Activated CD8-positive, alpha-beta T cell treated with anti-CD3 and anti-CD28 coated beads, Interleukin-2, amount 10 ng/mL, durations not matched to agents 7 days and 5 days (primary cell): ENCODE measurements at regions not wholly inside any gene's neighbourhood (a gene's known extent, or its start where the extent isn't known, plus 50 kb on each side); places are given as distances from the start of the nearest gene placed in this dataset.

ENCODE experiments used
- ATAC-seq: fragments of 150-1000 bp; cut with Tn5 transposase; one replicate; pipeline ENCODE4 v1.10.0; 2021; ENCODE audit warnings: moderate library complexity
- CTCF ChIA-PET: fragments of 350-600 bp; sonication (Branson Sonifier 250); formaldehyde crosslinking; loops from one replicate; lab custom pipeline; 2021; ENCODE audit warnings: antibody characterized with exemption; lab: Charles Lee
- POLR2A ChIA-PET: fragments of 350-600 bp; sonication (Branson Sonifier 250); formaldehyde crosslinking; loops from one replicate; lab custom pipeline; 2021; ENCODE audit warnings: antibody characterized with exemption; lab: Charles Lee
- DNase-seq: peaks from one replicate; pipeline ENCODE4 v3.0.0-alpha.2; 2020
- H3K27ac Mint-ChIP-seq: one replicate; pipeline ENCODE4 v1.8.0; 2021; ENCODE audit warnings: mild to moderate bottlenecking, mixed read lengths
- H3K27me3 Mint-ChIP-seq: one replicate; pipeline ENCODE4 v1.8.0; 2021; ENCODE audit warnings: low read depth, mixed read lengths
- H3K36me3 Mint-ChIP-seq: one replicate; pipeline ENCODE4 v1.8.0; 2021; ENCODE audit warnings: low read depth, mixed read lengths
- H3K4me1 Mint-ChIP-seq: one replicate; pipeline ENCODE4 v1.8.0; 2021; ENCODE audit warnings: low read depth, mixed read lengths
- H3K4me3 Mint-ChIP-seq: one replicate; pipeline ENCODE4 v1.8.0; 2021; ENCODE audit warnings: mild to moderate bottlenecking, mixed read lengths
- H3K9me3 Mint-ChIP-seq: one replicate; pipeline ENCODE4 v1.8.0; 2022; ENCODE audit warnings: mixed read lengths; ENCODE audit not compliant: insufficient read depth

DNA sequence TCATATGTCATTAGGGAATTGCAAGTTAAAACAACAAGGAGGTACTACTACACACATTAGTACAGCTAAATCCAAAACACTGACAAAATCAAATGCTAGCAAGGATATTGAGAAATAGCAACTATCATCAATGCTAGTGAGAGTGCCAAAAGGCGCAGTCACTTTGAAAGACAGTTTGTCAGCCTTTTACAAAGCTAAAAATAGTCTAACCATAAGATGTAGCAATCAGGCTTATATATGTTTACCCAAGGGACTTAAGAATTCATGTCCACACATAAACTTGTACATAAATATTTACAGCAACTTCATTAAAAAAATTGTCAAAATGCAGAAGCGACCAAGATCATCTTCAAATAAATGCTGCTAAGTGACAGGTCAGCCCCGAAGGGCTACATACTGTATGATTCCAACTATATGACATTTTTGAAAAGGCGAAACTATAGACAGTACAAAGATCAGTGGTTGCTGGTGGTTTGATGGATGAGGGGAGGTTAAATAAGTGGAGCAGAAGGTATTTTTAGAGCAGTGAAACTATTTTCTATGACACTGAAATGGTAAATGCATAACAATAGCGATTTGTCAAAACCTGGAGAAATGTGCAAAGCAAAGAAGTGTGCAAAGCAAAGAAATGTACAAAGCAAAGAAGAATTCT, 704.8 kb downstream of the ARAP2 start:
- Mint-ChIP-seq H3K9me3 (peaks cover 4% of the 10 kb centered on the region), H3K4me3 (no peak overlapping the region), H3K4me1 (no peaks in the 10 kb centered on the region), H3K27ac (no peak overlapping the region), H3K27me3 (no peaks in the 10 kb centered on the region), H3K36me3 (no peaks in the 10 kb centered on the region)
- CTCF ChIA-PET = no interaction called here
- no peak for ATAC-seq
- POLR2A ChIA-PET = no interaction called here
- DNase-seq = no peak

- no peak overlapping the region for H3K4me3 Mint-ChIP-seq
- H3K36me3 Mint-ChIP-seq = no peaks in the 10 kb centered on the region
- H3K27me3 Mint-ChIP-seq = no peaks in the 10 kb centered on the region
- ChIA-PET POLR2A (no interaction called here), CTCF (no interaction called here)
- H3K27ac Mint-ChIP-seq = no peak overlapping the region
- peaks cover 4% of the 10 kb centered on the region for H3K9me3 Mint-ChIP-seq
- no peak for ATAC-seq
- no peak for DNase-seq
- no peaks in the 10 kb centered on the region for H3K4me1 Mint-ChIP-seq
These were observed 703.0 kb downstream of the ARAP2 start for GRCh38 chr4:35541146-35541887.

- Mint-ChIP-seq H3K27ac (no peak overlapping the region), H3K9me3 (peaks cover 4% of the 10 kb centered on the region), H3K27me3 (no peaks in the 10 kb centered on the region), H3K36me3 (no peaks in the 10 kb centered on the region), H3K4me1 (no peaks in the 10 kb centered on the region), H3K4me3 (no peak overlapping the region)
- ChIA-PET POLR2A (no interaction called here), CTCF (no interaction called here)
- ATAC-seq (no peak), DNase-seq (no peak)
These were observed 702.5 kb downstream of the ARAP2 start for GRCh38 chr4:35541888-35542213.

GRCh38 chr4:35548921-35549320, 695.4 kb downstream of the ARAP2 start:
- Mint-ChIP-seq H3K27me3 (no peaks in the 10 kb centered on the region), H3K36me3 (no peaks in the 10 kb centered on the region), H3K4me1 (no peaks in the 10 kb centered on the region), H3K4me3 (no peak overlapping the region), H3K27ac (no peak overlapping the region), H3K9me3 (no peaks in the 10 kb centered on the region)
- POLR2A ChIA-PET = no interaction called here
- ATAC-seq (no peak), DNase-seq (no peak)
- CTCF ChIA-PET = no interaction called here

DNA sequence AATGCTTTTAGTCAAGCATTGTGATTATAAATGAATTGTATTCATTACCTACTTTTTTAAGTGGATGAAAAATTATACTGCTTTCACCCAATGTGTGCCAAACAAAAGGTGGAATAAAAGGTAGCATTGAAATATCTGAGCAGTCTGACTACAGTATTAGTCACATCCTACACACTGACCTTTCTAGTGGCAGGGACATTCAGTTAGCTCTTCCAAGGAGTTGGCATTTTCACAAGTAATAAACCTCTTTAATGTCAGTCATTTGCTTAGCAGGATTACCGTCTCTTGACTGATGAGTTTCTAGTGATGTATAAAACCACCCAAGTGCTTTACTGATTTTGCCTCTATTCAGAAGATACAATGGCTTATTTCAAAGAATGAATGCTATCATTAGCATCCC, 687.9 kb downstream of the ARAP2 start:
- CTCF ChIA-PET = no interaction called here
- H3K9me3 Mint-ChIP-seq = peaks cover 16% of the 10 kb centered on the region
- DNase-seq (no peak), ATAC-seq (no peak)
- POLR2A ChIA-PET = no interaction called here
- H3K4me1 Mint-ChIP-seq = no peaks in the 10 kb centered on the region
- no peaks in the 10 kb centered on the region for H3K36me3 Mint-ChIP-seq
- no peaks in the 10 kb centered on the region for H3K27me3 Mint-ChIP-seq
- H3K27ac Mint-ChIP-seq = no peak overlapping the region
- no peak overlapping the region for H3K4me3 Mint-ChIP-seq

DNA sequence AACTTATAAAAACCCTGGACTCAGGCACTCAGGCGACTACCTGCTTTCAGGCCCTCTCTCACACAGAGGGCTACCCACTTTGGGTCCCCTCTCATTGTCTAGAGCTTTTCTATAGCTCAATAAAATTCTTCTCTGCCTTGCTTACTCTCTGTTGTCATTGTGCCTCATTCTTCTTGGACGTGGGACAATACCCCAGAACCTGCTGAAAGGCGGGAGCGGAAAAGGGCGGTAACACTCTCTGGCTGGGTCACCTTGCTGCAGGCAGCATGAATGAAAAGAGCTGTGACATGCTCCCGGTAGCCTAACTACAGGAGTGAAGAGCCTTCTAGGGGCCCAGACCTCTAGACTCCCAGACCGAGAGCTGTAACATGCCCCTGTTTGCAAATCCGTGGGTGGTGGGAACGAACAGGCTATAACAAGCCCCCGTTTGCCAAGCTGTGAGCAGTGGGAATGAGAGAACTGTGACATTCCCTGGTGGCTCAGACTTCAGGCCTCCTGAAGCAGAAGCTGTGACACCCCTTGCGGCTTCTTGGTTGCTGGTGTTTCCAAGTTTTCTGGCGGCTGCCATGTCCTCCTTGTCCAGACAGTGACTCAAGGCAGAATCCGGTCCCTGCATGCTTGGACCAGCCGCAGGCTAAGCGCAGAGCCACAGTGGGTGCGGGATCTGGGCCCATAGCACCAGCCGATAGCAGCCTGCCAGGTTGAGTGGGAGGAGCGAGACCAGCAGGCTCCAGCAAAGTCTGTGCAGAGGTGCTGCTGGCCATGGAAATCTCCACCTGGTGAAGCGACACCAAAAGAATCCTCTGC, 684.6 kb downstream of the ARAP2 start:
- no peak for DNase-seq
- H3K4me3 Mint-ChIP-seq = no peak overlapping the region
- no peaks in the 10 kb centered on the region for H3K36me3 Mint-ChIP-seq
- ChIA-PET POLR2A (no interaction called here), CTCF (no interaction called here)
- no peaks in the 10 kb centered on the region for H3K4me1 Mint-ChIP-seq
- no peak for ATAC-seq
- H3K27ac Mint-ChIP-seq = no peak overlapping the region
- H3K9me3 Mint-ChIP-seq = peaks cover 16% of the 10 kb centered on the region
- no peaks in the 10 kb centered on the region for H3K27me3 Mint-ChIP-seq

DNA sequence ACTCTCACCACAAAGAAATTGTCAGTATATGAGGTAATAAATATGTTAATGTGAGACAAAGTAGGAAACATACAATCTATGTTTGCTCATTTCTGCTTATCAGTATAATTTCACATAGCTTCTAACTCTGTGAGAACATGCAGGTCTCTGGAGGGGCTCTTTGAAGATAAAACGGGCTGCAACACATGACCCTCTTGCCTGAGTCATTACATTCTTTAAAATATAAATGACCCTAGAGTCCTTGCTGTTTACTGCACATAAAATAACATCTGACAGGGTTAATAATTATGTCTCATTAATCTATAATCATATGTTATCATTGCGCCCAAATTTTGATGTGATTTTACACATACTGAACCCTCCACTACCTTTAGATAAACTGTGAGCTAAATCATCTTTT, 681.5 kb downstream of the ARAP2 start:
- no peaks in the 10 kb centered on the region for H3K27me3 Mint-ChIP-seq
- H3K27ac Mint-ChIP-seq = no peak overlapping the region
- ATAC-seq = no peak
- no peaks in the 10 kb centered on the region for H3K4me1 Mint-ChIP-seq
- DNase-seq = no peak
- peaks cover 8% of the 10 kb centered on the region for H3K9me3 Mint-ChIP-seq
- ChIA-PET POLR2A (no interaction called here), CTCF (no interaction called here)
- no peaks in the 10 kb centered on the region for H3K36me3 Mint-ChIP-seq
- no peak overlapping the region for H3K4me3 Mint-ChIP-seq

GRCh38 chr4:35565640-35566039, 678.7 kb downstream of the ARAP2 start:
- no peaks in the 10 kb centered on the region for H3K4me1 Mint-ChIP-seq
- no peak overlapping the region for H3K4me3 Mint-ChIP-seq
- CTCF ChIA-PET = no interaction called here
- POLR2A ChIA-PET = no interaction called here
- no peaks in the 10 kb centered on the region for H3K27me3 Mint-ChIP-seq
- H3K9me3 Mint-ChIP-seq = no peaks in the 10 kb centered on the region
- no peak overlapping the region for H3K27ac Mint-ChIP-seq
- no peak for DNase-seq
- H3K36me3 Mint-ChIP-seq = no peaks in the 10 kb centered on the region
- ATAC-seq = no peak

DNA sequence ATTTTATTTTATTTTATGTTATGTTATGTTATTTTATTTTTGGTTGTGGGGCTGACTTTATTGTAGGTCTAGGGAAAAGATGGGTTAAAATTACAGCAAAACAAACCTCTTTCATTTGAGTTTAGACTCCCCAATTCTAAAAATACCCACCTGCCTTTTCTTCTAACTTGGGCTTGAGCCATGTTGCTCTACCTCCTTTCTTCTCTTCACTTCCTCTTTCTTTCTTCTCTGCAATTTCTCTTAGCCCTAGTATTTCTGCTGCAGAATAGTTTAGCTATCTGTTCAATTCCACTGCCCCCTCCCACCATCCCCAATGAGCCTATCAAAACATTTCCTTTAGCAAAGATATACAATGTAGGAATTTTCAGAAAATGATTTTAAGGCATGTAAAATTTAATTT, 653.3 kb downstream of the ARAP2 start:
- ChIA-PET POLR2A (no interaction called here), CTCF (no interaction called here)
- H3K4me3 Mint-ChIP-seq = no peak overlapping the region

GRCh38 chr4:35604252-35604651, 640.1 kb downstream of the ARAP2 start:
- DNase-seq (no peak), ATAC-seq (no peak)
- POLR2A ChIA-PET = no interaction called here
- Mint-ChIP-seq H3K27ac (no peak overlapping the region), H3K36me3 (no peaks in the 10 kb centered on the region), H3K27me3 (no peaks in the 10 kb centered on the region), H3K9me3 (peaks cover 3% of the 10 kb centered on the region), H3K4me3 (no peak overlapping the region), H3K4me1 (no peaks in the 10 kb centered on the region)
- CTCF ChIA-PET = no interaction called here

More for the DNA sequence above, 653.3 kb downstream of the ARAP2 start:
- no peak for DNase-seq
- H3K27me3 Mint-ChIP-seq = no peaks in the 10 kb centered on the region
- H3K27ac Mint-ChIP-seq = no peak overlapping the region
- H3K4me1 Mint-ChIP-seq = no peaks in the 10 kb centered on the region
- H3K9me3 Mint-ChIP-seq = no peaks in the 10 kb centered on the region
- no peak for ATAC-seq
- no peaks in the 10 kb centered on the region for H3K36me3 Mint-ChIP-seq

GRCh38 chr4:35604724-35605123, 639.6 kb downstream of the ARAP2 start:
- POLR2A ChIA-PET = no interaction called here
- CTCF ChIA-PET = no interaction called here
- Mint-ChIP-seq H3K9me3 (peaks cover 3% of the 10 kb centered on the region), H3K27me3 (no peaks in the 10 kb centered on the region), H3K4me1 (no peaks in the 10 kb centered on the region), H3K4me3 (no peak overlapping the region), H3K27ac (no peak overlapping the region), H3K36me3 (no peaks in the 10 kb centered on the region)
- ATAC-seq (no peak), DNase-seq (no peak)

- ChIA-PET CTCF (no interaction called here), POLR2A (no interaction called here)
- no peak overlapping the region for H3K27ac Mint-ChIP-seq
These were observed 636.1 kb downstream of the ARAP2 start for GRCh38 chr4:35608205-35608604.

More at GRCh38 chr4:35608205-35608604, 636.1 kb downstream of the ARAP2 start:
- DNase-seq (no peak), ATAC-seq (no peak)
- Mint-ChIP-seq H3K4me1 (no peaks in the 10 kb centered on the region), H3K9me3 (peaks cover 3% of the 10 kb centered on the region), H3K36me3 (no peaks in the 10 kb centered on the region), H3K27me3 (no peaks in the 10 kb centered on the region), H3K4me3 (no peak overlapping the region)
